Embryonic facial prominence (tissue), 1 donor: ENCODE measurements at regions not wholly inside any gene's neighbourhood (a gene's known extent, or its start where the extent isn't known, plus 50 kb on each side); places are given as distances from the start of the nearest gene placed in this dataset.

Source experiments
- DNase-seq: peaks from one replicate; pipeline ENCODE4 v3.0.0-alpha.2; 2016; ENCODE audit errors: extremely low spot score

DNA sequence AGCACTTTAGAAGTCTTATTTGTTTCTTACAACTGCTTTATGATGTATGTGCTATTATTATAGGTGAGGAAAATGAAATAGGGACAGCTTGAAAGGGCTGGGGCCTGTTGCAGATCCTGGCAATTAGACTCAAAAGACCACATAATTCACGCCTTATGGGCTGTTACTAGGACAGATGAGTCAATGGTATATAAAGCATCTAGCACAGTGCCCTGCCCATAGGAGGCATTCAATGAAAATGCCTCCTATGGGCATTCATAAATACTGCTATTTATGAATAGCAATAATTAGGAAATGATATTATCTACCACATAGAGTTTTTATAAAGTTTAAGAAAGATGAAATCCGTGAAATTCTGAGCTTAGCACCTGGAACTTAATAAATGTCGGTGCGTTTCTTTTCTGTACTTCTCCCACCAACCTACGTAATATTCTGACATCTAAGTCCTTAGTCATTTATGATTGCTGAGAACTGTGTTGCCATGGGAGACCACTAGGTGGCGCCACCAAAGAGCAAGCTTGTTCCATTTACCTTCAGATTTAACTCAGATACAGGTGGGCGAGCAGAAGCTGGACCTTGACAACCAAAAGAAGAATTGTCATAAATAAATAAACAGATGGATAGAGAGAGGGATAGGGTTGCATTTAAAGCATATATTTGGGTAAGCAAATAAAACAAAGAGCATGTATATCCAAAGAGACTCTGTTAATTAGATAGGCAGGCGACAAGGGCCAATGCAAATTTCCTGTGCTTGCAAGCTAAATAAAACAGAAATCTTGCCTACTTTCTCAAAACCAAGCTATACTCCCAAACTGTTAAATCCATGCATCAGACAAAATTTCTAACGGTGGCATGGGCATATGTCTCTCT lies 699.9 kb downstream of the INHBA start:
- no peak for DNase-seq

DNA sequence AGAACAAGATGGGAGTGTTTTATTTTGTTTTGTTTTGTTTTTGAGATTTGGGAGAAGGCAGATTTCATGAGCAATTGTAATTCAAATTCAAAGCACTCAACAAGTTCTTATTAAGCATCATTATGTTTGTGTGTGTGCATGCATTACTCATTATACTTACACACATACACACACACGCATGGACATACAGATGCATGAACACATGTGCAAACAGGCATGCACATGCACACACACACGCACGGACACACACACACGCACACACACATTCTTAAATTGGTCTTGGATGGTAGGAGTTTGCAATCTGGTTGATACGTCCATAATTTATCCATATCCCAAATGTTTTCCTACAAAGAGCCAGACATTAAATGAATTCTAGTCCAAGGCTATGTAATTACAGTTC lies 702.8 kb downstream of the INHBA start:
- no peak for DNase-seq

DNA sequence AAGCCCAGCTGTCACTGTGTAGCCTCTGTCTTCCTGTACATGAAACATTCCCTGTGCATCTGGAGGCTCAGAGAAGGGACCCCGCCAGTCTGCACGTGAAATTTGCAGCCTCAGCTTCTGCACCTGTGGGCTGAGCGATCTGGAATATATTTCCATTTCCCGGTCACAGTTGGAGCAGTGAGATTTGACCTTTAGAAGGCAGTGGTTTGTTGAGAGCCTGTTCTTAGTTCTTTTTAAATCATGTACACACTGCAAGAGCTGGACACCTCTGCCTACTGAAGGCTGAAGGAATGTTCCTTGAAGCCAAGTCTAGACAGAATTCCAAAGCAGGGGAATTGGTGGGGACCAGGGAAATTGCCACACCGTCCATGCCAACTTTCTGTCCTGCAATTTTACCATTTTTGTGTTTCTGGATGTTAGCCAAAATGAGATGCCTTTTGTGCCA lies 706.6 kb downstream of the INHBA start:
- DNase-seq = no peak

DNA sequence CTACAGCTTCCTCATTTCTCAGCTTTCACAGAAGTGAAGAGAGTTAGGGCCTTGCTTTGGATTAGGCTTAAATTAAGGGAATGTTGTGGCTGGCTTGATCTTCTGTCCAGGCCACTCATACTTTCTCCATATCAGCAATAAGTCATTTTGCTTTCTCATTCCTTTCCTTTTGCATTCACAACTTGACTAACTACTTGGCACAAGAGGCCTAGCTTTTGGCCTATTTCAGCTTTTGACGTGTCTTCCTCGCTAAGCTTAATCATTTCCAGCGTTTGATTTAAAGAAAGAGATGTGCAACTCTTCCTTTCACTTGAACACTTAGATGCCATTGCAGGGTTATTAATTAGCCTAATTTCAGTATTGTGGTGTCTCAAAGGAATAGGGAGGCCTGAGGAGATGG lies 712.0 kb downstream of the INHBA start:
- DNase-seq = no peak

DNA sequence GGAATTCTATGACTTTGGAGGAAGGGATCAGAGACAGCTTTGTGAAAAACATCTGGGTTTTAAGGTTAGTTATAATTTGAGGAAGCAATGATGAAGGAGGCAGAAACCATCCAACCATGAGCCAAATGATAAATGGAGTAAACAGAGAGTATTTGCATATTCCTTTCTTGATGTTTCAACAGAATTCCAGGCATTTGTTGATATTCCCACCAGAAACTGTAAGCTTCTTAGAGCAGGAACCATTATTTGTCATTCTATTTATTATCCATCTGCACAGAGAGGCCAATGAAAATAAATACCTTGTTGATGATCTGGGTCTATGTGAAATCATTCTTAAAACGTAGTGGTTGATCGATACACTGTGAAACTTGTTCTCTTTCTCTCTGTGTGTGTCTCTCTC lies 715.3 kb downstream of the INHBA start:
- DNase-seq = no peak

DNA sequence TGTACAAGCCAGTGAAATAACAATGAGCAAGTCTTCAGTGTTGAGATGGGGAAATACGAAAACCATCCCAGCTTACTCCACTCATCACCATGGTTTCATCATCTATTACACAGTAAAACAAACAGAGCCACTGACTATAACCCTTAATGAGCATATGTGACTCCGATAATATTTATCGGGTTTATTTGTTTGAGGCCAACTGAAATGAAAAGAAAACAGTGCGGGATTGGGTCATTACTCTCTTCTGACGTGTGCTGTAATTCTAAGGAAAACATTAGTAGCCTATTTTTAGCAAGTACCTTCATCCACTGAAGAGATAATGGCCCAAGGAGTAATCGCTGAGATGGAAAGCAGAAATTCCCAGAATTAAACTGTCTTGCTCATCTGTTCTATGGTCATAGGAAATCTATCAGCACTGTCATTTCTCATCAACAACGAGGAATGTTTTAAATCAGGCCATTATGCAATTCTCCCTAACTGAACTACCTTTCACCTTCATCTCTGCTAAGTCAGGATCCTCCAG lies 716.5 kb downstream of the INHBA start:
- no peak for DNase-seq

DNA sequence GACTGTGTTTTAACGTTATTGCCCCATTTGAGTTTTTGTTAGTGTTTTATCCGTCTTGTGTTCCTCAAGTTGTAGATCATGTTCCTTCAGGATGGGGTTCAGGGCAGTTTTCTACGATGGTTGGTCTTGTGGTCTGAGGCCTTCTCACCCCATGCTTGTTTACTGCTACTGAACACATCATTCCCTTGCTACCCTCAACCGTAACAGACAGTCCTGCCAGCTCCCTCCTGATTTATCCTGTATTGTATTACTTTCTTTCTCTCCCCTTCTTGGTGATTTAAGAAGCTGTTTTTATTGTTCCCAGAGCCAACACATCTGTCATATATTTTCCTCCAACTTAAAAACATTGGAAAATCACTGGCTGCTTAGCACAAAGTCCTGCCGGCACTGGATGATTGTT lies 719.8 kb downstream of the INHBA start:
- DNase-seq = no peak

DNA sequence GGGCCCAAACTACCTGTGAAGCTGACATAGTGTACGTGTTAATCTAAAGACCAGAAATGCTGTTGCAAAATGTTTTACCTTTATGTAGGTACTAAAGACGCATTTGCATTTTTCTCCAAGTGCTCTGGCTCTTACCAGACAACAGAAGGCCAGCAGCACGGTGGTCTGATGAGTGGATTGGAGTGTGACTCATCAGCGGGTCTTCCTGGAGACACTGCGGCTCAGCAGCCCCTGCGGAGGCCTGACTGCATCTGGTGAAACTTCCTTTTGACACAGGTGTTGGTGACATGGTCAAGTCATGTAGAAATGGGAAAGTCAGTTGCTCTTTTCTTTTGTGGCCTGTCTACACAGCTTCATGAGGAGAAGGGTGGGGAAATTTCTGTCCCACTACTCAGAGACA lies 723.6 kb downstream of the INHBA start:
- DNase-seq = no peak

DNA sequence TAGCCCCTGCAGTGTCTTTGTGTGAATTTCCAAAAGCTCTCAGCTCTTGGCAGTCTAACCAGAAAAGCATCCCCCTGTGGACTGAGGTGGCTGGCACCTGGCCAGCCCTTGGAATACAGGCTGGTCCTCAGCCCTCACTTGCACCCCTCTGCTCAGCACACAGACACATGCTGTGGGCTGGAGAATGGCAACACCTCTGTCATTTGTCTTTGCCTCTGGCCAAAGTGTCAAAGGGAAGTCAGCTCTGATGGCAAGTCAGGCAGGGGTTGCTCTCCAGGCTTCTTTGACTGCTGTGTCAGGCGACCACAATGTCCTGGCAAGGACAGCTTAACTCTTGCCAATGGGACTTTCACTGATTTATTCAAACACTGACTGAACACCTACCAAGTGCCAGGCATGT lies 724.8 kb downstream of the INHBA start:
- DNase-seq = no peak

DNA sequence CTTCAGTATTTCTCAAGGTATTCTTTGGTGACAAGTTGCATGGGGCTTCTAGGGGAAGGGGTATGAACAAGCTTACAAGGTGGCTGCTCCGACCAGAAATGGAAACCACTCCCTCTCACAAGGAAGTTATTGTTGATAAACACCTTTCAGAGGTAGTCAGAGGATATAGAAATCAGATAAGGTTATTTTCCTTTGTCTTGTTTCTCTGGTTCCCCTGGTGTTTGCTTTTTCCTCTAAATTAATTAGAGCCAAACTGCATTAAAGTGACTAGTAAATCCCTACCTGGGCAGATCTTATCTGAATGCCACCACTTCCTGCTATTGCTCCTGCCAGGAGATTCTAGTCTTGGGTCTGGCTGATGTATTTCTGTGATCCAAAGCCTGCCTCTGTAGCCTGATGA lies 725.4 kb downstream of the INHBA start:
- DNase-seq = no peak

DNA sequence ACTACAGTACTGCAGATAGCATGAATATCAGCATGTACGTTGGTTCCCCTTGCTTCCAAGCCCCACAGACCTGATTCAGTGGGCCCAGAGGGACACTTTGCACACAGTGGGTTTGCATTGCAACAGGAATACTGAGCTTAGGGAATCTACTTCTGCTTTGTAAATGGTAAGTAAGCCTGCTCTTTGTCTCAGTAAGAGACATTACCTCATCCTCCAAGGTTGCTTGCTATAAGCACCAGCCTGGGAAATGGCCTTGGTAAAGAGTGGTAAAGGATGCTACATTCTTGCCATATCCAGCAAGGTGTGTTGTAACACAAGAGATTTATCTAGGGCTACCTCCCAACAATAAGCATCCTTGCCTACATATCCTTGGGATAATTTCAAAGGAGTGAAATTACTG lies 730.5 kb downstream of the INHBA start:
- no peak for DNase-seq

DNA sequence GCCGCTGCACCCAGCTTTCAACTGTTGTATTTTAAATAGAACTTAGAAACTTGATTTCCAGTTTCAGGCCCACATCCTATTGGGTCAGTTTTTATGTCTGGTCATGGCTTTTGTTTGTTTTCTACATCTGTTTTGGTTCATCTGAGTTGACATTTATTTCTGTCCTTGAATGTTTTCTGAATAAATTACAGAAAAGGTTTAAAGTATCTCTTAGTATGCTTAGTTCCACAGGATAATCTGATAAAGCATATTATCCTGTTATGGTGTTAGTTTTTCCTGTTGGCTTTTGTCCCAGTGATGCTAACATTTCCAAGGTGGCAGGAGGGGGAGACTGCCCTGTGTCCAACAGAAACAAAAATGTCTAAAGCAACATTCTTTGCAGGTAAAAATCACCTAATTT lies 733.2 kb downstream of the INHBA start:
- DNase-seq = no peak

DNA sequence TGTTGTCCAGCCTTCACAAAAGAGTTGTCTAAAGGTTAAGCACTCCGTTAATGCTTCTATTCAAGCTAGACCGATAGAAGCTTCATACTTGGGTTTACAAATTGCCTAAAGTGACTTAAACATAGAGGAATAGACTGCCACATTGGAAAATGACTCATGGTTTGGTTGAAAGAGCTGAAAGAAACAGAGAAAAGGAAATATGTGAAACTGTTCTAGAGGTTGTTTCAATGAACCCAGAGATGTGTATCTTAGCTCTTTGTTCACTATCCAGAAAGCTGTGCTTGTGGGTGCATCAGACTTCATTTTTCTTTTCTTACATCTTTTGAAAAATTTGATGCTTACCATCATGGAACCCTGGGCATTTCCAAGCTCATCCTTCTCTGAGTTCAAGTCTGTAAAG lies 736.2 kb downstream of the INHBA start:
- no peak for DNase-seq

DNA sequence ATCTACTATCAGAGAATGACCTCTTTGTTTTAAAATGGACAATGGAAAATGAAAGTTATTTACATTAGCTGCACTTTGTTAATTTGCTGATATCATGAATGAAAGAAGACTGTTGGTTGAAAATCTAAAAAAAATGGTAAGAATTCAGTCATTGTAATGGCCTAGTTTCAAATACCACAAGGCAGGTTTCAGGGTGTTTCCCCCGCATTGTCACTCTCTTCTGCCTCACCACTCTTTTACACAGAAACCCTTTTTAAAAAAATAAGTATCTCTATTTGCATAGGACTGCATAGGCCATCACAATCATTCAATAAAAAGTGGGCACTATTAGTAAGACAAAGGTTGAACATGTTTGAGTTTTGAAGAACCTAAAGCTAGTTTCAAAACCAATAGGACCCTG lies 737.1 kb downstream of the INHBA start:
- DNase-seq = no peak

DNA sequence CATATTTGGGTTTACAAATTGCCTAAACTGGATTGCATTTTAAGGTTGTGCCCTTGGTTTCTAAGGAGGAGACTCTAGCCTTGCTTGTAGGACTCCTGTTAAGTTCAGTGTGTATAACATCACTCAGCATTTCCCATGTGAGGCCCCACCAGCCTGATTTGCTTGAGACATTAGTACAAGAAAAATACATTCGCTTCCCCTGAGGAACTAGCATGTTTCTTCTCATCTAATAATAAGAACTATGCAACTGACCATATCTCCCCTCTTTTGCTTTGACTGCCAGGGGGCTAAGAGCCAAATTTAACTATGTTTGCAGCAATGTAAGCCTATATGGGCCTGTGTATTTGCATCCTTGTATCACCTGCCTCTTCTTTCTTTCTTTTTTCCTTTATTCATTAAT lies 737.9 kb downstream of the INHBA start:
- no peak for DNase-seq

DNA sequence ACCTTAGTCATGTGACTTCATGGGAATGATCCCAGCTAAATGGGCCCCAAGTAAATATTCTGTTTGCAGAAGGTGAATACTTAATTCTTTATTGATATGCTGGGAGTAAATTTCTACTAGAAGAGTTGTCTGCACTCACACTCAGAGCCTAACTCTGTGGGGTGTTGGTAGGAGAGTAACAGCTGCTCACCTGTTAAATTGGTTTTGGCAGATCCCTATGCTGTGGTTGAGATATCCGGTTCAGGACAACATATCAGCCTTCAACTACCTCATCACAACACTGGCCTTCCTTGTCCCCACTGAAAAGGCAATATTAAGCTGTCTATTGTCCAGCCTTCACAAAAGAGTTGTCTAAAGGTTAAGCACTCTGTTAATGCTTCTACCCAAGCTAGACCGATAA lies 738.3 kb downstream of the INHBA start:
- DNase-seq = no peak

DNA sequence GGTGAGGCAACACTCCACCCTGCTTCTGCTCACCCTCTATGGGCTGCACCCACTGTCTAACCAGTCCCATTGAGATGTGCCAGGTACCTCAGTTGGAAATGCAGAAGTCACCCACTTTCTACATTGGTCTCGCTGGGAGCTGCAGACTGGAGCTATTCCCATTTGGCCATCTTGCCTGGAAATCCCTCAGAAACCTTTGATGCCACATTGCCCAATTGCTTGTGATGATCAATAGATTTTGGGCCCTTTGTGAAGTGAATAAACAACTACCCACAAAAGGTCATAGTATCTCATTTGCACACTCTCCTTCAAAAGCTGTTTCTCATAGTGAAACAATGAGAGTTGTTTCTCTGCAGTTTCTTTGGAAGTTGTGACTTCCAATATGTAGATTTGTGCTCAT lies 742.9 kb downstream of the INHBA start:
- no peak for DNase-seq

DNA sequence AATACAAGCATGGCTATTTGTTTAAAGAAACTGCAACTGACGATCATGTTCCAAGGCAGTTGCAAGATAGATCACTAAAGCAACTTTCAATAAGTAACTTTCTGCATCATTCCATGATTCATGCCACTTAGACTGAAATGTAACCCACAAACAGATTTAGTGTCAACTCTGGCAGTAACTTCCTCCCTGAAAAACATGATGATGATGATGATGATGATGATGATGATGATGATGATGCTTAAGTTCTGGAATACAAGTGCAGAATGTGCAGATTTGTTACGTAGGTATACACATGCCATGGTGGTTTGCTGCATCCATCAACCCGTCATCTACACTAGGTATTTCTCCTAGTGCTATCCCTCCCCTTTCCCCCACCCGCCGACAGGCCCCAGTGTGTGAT lies 754.7 kb downstream of the INHBA start:
- DNase-seq = no peak

DNA sequence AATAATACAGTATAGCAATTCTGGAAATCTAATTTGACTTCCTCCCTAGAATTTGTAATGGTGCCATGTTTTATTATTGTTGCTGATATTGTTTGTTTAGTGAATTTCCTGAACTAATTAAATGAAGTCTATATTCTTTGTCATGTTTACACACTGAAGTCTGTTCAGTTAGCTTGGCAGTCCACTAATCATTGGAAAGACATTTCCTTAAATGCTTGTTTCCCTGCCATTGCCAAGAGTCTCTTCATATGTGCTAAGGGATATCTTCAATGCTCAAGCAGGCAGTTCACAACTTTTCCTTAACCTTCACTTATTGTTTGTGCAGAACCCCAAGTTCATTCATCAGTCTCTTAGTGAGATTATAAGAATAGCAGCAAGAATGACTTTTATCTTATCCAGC lies 755.3 kb downstream of the INHBA start:
- no peak for DNase-seq

DNA sequence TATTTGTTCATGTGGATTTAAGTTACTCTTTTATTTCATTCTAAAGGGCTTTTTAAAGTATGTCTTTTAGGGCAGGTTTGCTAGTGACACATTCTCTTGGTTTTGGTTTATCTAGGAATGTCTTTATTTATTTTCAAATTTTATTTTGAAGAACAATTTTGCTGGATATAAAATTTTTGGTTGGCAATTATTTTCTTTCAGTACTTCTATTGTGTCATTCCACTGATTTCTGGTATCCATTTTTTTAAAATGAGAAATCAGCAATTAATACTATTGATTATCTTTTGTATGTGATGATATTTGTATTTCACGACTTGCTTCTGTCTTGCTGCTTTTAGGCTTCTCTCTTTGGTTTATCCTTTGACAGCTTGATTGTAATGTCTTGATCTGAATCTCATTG lies 756.3 kb downstream of the INHBA start:
- DNase-seq = no peak

DNA sequence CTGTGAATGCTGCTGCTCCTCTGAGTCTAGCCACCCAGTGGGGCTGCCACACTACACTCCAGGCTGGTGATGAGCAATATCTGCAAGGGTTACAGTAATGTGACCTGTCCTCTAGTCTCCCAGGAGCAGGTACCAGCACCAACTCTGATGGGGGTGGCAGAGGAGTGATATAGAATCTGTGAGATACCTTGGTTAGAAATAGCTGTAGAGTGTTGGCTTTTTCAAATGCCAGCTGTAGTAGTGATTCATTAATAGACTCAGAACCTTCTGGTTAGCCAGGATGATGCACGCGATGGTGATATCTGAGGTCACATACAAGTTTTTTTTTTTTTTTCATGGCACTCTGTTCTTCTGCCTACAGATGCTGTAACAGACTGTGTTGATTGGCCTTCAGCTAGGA lies 757.1 kb downstream of the INHBA start:
- DNase-seq = no peak

DNA sequence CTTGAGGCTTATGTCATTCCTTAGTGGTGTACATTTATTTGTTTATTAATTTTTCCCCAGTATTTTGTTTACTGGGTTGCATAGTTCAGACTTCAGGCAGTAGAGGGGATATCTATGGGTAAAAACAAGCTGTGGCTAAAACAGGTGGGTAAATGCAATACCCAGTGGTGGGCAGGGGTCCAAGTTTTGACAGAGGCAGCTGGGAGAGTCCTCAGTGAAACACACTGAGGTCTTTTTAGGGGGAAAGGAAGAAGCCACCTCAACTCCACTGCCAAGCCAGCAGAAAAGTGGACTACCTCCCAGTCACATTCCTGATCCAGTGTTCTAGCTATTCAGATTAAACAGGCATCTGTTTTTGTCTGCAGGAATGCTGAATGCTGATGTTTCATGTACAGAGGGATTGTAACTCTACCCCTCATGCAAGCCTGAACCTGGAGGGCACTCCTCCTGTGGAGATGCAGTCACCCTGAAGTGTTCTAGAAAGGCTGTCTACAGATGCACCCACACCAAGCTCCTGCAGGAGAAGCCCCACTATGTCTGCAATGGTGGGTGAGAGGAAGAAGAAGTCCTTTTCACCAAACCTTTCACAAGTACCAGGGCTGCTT lies 757.8 kb downstream of the INHBA start:
- DNase-seq = no peak

DNA sequence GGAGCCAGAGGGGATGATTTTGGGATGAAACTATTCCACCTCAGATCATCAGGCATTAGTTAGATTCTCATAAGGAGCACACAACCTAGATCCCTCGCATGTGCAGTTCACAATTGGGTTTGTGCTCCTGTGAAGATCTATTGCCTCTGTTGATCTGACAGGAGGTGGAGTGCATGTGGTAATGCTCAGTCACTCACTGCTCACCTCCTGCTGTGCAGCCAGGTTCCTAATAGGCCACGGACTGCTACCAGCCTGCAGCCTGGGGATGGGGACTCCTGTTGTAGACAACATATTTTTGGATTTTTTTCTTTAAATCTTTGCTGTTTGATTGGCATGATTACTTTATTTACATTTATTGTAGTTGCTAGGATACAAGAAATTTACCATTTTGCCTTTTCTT lies 765.0 kb downstream of the INHBA start:
- DNase-seq = no peak
